HepG2 (cell line): ENCODE measurements at regions not wholly inside any gene's neighbourhood (a gene's known extent, or its start where the extent isn't known, plus 50 kb on each side); places are given as distances from the start of the nearest gene placed in this dataset.

Experiments used
- ATAC-seq: fragments of 200-7000 bp; cut with Tn5 transposase; 3 replicates; pipeline ENCODE4 v1.9.1; 2020; ENCODE audit warnings: mild to moderate bottlenecking, moderate library complexity
- BruUV-seq: library from RNA; stranded (reverse); fragments of 400-500 nt; replicated peaks from 2 replicates; lab custom pipeline; 2021; lab: Mats Ljungman, UMichigan
- CTCF ChIA-PET: fragments of 300-600 bp; formaldehyde crosslinking; extraction: SDS; loops from one replicate; lab custom pipeline; 2021; ENCODE audit warnings: low total read pairs, inconsistent platforms, low intra/inter-chr PET ratio; lab: Yijun Ruan, JAX
- POLR2A ChIA-PET: fragments of 350-600 bp; sonication (Branson Sonifier 250); formaldehyde crosslinking; loops from one replicate; lab custom pipeline; 2020; ENCODE audit warnings: antibody characterized with exemption, inconsistent platforms; lab: Yijun Ruan, JAX
- DNase-seq: peaks from one replicate; pipeline ENCODE4 v3.0.0-alpha.2; 2015; ENCODE audit warnings: low spot score
- FAIRE-seq: peaks from 3 replicates; lab custom pipeline; 2011; peaks lifted over from hg19 to GRCh38; lab: Jason Lieb, UNC
- H2AFZ ChIP-seq: one replicate; pipeline ENCODE4 v1.6.1; 2011; ENCODE audit warnings: low read length, inconsistent platforms
- H3K27ac ChIP-seq: fragments of 300-600 bp; 3 replicates; pipeline ENCODE4 v1.8.0; 2011; ENCODE audit warnings: mixed run types, mild to moderate bottlenecking, mixed read lengths, low read length, inconsistent platforms; ENCODE audit not compliant: insufficient read depth; ENCODE audit errors: extremely low read length
- H3K27me3 ChIP-seq, 2 experiments: fragments of 200-600 bp in 1 of 2; 2 replicates in 1 of 2; 3 replicates in 1 of 2; pipeline versions ENCODE4 v1.6.0 to v1.8.0; 2011; ENCODE audit warnings: low read length in 2 of 2, mild to moderate bottlenecking in 2 of 2, moderate library complexity in 2 of 2, inconsistent platforms in 1 of 2; ENCODE audit not compliant: insufficient read depth in 2 of 2, control insufficient read depth in 1 of 2
- H3K36me3 ChIP-seq, 2 experiments: fragments of 200-600 bp in 1 of 2; replicated peaks in 1 of 2; 2 replicates in 1 of 2; 3 replicates in 1 of 2; pipeline versions ENCODE4 v1.5.1 to v1.8.0; 2011; ENCODE audit warnings: low read length in 2 of 2, inconsistent platforms in 1 of 2; ENCODE audit not compliant: insufficient read depth in 2 of 2, control insufficient read depth in 1 of 2
- H3K4me1 ChIP-seq: 2 replicates; pipeline ENCODE4 v1.5.1; 2012; ENCODE audit warnings: low read length, inconsistent platforms; ENCODE audit not compliant: insufficient read depth
- H3K4me2 ChIP-seq: 2 replicates; pipeline ENCODE4 v1.6.0; 2011; ENCODE audit warnings: low read depth, low read length, inconsistent platforms
- H3K4me3 ChIP-seq, 3 experiments: fragments of 200-600 bp in 1 of 3; sonication (generic), shearing (Covaris generic) in 1 of 3; replicated peaks in 1 of 3; 2 replicates each; pipeline ENCODE4 v1.5.1; 2011 to 2016; ENCODE audit warnings: low read length in 3 of 3, inconsistent platforms in 2 of 3, low read depth in 2 of 3, mild to moderate bottlenecking in 2 of 3, control low read depth in 1 of 3, mixed read lengths in 1 of 3; ENCODE audit not compliant: insufficient read depth in 1 of 3
- H3K79me2 ChIP-seq: one replicate; pipeline ENCODE4 v1.6.1; 2011; ENCODE audit warnings: low read length, inconsistent platforms; ENCODE audit not compliant: insufficient read depth
- H3K9ac ChIP-seq: 2 replicates; pipeline ENCODE4 v1.6.0; 2011; ENCODE audit warnings: mild to moderate bottlenecking, low read depth, low read length, inconsistent platforms; ENCODE audit not compliant: insufficient read depth
- H3K9me3 ChIP-seq: 2 replicates; pipeline ENCODE4 v1.5.1; 2012; ENCODE audit warnings: mild to moderate bottlenecking, low read length
- H4K20me1 ChIP-seq: 2 replicates; pipeline ENCODE4 v1.6.0; 2011; ENCODE audit warnings: inconsistent platforms, mild to moderate bottlenecking, low read length, moderate library complexity; ENCODE audit not compliant: insufficient read depth
- ADNP ChIP-seq: sonication (generic); formaldehyde crosslinking; IDR thresholded peaks from 2 replicates; pipeline ENCODE4 v1.4.0; 2020; ENCODE audit warnings: missing genetic modification reagents
- ATM ChIP-seq: fragments of 450-650 bp; IDR thresholded peaks from 2 replicates; pipeline ENCODE4 v1.7.1; 2017; ENCODE audit warnings: mild to moderate bottlenecking, borderline replicate concordance
- CBX2 ChIP-seq, 2 experiments: fragments of 200-600 bp in 1 of 2; sonication (generic); formaldehyde crosslinking in 1 of 2; IDR thresholded peaks; 2 replicates each; pipeline versions ENCODE4 v1.7.0 to v1.8.1; 2018 to 2022; ENCODE audit warnings: low read depth in 2 of 2, low read length in 1 of 2, mild to moderate bottlenecking in 1 of 2, missing genetic modification reagents in 1 of 2
- CHD4 ChIP-seq: fragments of 200-600 bp; sonication (generic); IDR thresholded peaks from 2 replicates; pipeline ENCODE4 v1.7.0; 2017; ENCODE audit warnings: mild to moderate bottlenecking, low read length, borderline replicate concordance
- HOXA5 ChIP-seq: sonication (generic); formaldehyde crosslinking; IDR thresholded peaks from 2 replicates; pipeline ENCODE4 v1.4.0; 2020; ENCODE audit warnings: missing genetic modification reagents
- KLF15 ChIP-seq: sonication (generic); formaldehyde crosslinking; IDR thresholded peaks from 2 replicates; pipeline ENCODE4 v1.8.1; 2023; ENCODE audit warnings: borderline replicate concordance, mild to moderate bottlenecking, inconsistent platforms, missing genetic modification reagents, mixed read lengths
- MEIS2 ChIP-seq: sonication (generic); formaldehyde crosslinking; IDR thresholded peaks from 2 replicates; pipeline ENCODE4 v1.9.0; 2021; ENCODE audit warnings: mild to moderate bottlenecking, missing genetic modification reagents
- PPARG ChIP-seq: conservative IDR thresholded peaks from 2 replicates; pipeline ENCODE4 v1.6.1; 2016; ENCODE audit warnings: missing biosample characterization, missing genetic modification reagents
- XBP1 ChIP-seq: sonication (generic); formaldehyde crosslinking; IDR thresholded peaks from 2 replicates; pipeline ENCODE4 v1.5.0; 2020; ENCODE audit warnings: missing genetic modification reagents
- ZNF570 ChIP-seq: sonication (generic); formaldehyde crosslinking; IDR thresholded peaks from 2 replicates; pipeline ENCODE4 v1.4.0; 2020; ENCODE audit warnings: mild to moderate bottlenecking, missing genetic modification reagents, borderline replicate concordance
- ZNF619 ChIP-seq: sonication (generic); formaldehyde crosslinking; IDR thresholded peaks from 2 replicates; pipeline ENCODE4 v1.4.0; 2020; ENCODE audit warnings: mild to moderate bottlenecking, missing genetic modification reagents
- ZNF790 ChIP-seq: sonication (generic); formaldehyde crosslinking; IDR thresholded peaks from 2 replicates; pipeline ENCODE4 v1.8.0; 2022; ENCODE audit warnings: missing genetic modification reagents, mild to moderate bottlenecking, borderline replicate concordance
- WGBS: methylation state at CpG from one replicate; pipeline ENCODE4 v1.1.6; 2017; ENCODE audit warnings: low lambda C conversion rate; 5-methylcytosine and 5-hydroxymethylcytosine counted together
- in situ Hi-C: cut with HindIII; loops from 2 replicates; pipeline ENCODE4 v1.10.0; 2017; ENCODE audit warnings: low pct_unique_long_range_greater_than_20kb; ENCODE audit not compliant: extremely low pct_ligation_motif_present
- intact Hi-C: fragments of 100-400 bp; cut with micrococcal nuclease; formaldehyde crosslinking; loops from one replicate; pipeline ENCODE4 v1.10.0; 2022; ENCODE audit not compliant: unreplicated experiment
- TF ChIP-seq, protein P1 (sequence below), 2 experiments: sonication (generic) in 1 of 2; formaldehyde crosslinking in 1 of 2; IDR thresholded peaks; 2 replicates each; pipeline versions ENCODE4 v1.6.1 to v1.9.0; 2014 to 2022; ENCODE audit warnings: antibody characterized with exemption in 1 of 2, borderline replicate concordance in 1 of 2, inconsistent platforms in 1 of 2, low read depth in 1 of 2, missing genetic modification reagents in 1 of 2

DNA sequence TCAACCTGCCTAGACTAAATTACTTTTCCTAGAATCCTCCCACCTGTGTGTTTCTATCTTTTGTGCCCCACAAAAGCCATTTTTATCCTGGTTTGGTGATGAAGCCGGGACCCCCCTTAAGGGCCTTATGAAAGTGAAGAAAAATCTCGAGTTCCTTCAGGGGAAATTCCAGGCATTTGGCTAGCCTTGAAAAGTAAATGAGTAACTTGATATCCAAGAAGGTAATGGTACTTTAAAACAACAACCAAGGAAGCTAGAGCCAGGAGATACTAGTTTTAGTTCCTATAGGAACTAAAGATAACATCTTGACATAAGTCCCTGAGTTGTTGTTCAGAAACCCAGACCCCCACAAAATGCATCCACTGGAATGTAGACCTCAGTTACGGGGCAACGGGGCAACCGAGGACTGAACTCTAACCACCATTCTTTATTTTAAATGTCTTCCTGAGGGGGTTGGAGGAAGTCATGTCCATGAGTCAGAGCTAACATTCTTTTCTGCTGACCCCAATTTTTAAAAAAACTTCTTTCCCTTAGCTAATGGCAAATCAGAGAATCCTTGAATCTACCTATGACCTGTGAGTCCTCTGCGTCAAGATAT is 73.9 kb downstream of the VCX3A start:
- ChIA-PET CTCF (no interaction called here), POLR2A (no interaction called here)
- FAIRE-seq: no peak
- no TSS peak for BruUV-seq
- intact Hi-C loops: no loop called here
- Histone ChIP-seq H3K4me1 (no peaks in the 10 kb centered on the region), H3K79me2 (no peaks in the 10 kb centered on the region), H3K9ac (no peak overlapping the region), H3K9me3 (peaks cover 18% of the 10 kb centered on the region; the same call in 1 of the 2 replicates), H3K27me3 (no peaks in the 10 kb centered on the region), H3K27ac (no peak overlapping the region), H4K20me1 (no peaks in the 10 kb centered on the region), H2AFZ (no peak overlapping the region), H3K4me2 (no peak overlapping the region), H3K4me3 (no peak overlapping the region), H3K36me3 (no peaks in the 10 kb centered on the region)
- no peak for ATAC-seq
- WGBS: 0% methylated on average over 3 of the region's 6 CpGs
- in situ Hi-C loops: no loop called here
- no peak for DNase-seq
- TF ChIP-seq CBX2 (IDR thresholded peaks at IDR 0.05; ENCODE audit: low read depth, low read length) (no peak), CBX2 (CRISPR knock-in tag; IDR thresholded peaks at IDR 0.05; ENCODE audit: low read depth) (no peak), CHD4 (no peak), ZNF790 (CRISPR knock-in tag) (no peak), HOXA5 (CRISPR knock-in tag) (no peak), ZNF570 (CRISPR knock-in tag) (no peak), KLF15 (CRISPR knock-in tag) (no peak)
- TF ChIP-seq, all 625 proteins: peak for 0

DNA sequence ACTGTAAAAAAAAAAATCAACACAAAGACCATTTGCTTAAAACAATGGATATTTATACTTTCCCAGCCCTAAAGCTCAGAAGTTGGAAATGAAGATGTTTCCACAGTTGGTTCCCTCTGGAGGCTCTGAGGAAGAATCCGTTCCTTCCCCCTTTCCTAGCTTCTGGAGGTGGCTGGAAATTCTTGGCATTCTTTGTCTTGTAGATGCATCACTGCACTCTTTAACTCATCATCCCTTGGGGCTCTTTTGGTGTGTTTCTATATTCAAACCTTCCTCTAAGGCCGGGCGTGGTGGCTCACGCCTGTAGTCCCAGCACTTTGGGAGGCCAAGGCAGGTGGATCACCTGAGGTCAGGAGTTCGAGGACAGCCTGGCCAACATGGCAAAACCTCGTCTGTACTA is 78.7 kb downstream of the VCX3A start:
- no TSS peak for BruUV-seq
- H3K27me3 ChIP-seq: no peaks in the 10 kb centered on the region
- H3K27ac ChIP-seq: no peak overlapping the region
- ChIA-PET POLR2A (no interaction called here), CTCF (no interaction called here)
- no peak overlapping the region for H2AFZ ChIP-seq
- H3K36me3 ChIP-seq: no peaks in the 10 kb centered on the region
- no peak overlapping the region for H3K4me2 ChIP-seq
- in situ Hi-C loops: no loop called here
- ATAC-seq (no peak), FAIRE-seq (no peak), DNase-seq (no peak)
- H3K9ac ChIP-seq: no peak overlapping the region
- WGBS: 0% methylated on average over 1 of the region's 6 CpGs
- peaks cover 6% of the 10 kb centered on the region; the same call in 1 of the 2 replicates for H3K9me3 ChIP-seq
- no peaks in the 10 kb centered on the region for H3K79me2 ChIP-seq
- no peak overlapping the region for H3K4me3 ChIP-seq
- intact Hi-C loops: no loop called here
- no peaks in the 10 kb centered on the region for H4K20me1 ChIP-seq
- H3K4me1 ChIP-seq: no peaks in the 10 kb centered on the region
- TF ChIP-seq ZNF619 (no peak), MEIS2 (CRISPR knock-in tag) (no peak), ADNP (no peak), ATM (no peak), XBP1 (CRISPR knock-in tag) (no peak), PPARG (CRISPR knock-in tag) (no peak)
- TF ChIP-seq, protein P1, sequence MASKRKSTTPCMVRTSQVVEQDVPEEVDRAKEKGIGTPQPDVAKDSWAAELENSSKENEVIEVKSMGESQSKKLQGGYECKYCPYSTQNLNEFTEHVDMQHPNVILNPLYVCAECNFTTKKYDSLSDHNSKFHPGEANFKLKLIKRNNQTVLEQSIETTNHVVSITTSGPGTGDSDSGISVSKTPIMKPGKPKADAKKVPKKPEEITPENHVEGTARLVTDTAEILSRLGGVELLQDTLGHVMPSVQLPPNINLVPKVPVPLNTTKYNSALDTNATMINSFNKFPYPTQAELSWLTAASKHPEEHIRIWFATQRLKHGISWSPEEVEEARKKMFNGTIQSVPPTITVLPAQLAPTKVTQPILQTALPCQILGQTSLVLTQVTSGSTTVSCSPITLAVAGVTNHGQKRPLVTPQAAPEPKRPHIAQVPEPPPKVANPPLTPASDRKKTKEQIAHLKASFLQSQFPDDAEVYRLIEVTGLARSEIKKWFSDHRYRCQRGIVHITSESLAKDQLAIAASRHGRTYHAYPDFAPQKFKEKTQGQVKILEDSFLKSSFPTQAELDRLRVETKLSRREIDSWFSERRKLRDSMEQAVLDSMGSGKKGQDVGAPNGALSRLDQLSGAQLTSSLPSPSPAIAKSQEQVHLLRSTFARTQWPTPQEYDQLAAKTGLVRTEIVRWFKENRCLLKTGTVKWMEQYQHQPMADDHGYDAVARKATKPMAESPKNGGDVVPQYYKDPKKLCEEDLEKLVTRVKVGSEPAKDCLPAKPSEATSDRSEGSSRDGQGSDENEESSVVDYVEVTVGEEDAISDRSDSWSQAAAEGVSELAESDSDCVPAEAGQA (IDR thresholded peaks at IDR 0.05; ENCODE audit: low read depth): no peak
- TF ChIP-seq, protein P1 (CRISPR knock-in tag; IDR thresholded peaks at IDR 0.05; ENCODE audit: borderline replicate concordance): no peak
